ENCODE measurements at regions not wholly inside any gene's neighbourhood (a gene's known extent, or its start where the extent isn't known, plus 50 kb on each side); places are given as distances from the start of the nearest gene placed in this dataset.

DNA sequence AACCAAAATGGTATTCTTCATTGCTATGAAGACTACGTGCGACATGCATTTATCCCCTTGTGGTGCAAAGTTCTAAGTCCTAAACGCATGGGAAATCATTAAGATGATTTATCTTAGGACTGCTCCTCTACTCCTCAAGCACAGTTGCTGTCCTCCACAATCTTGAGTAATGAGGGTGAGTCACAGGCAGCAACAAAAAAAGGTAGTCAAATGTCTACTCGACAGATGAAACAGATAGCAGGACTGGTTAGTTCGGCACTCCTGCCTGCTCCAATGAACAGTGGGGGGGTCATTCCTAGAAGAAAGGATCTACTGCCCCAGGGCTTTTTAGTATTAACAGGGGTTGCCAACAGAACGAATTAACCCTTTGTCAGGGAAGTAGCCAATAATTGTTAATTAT lies 233.7 kb upstream of the FGF13 start:
- Histone ChIP-seq H4K5ac (ENCODE audit: insufficient read length, low read depth, low read length) (no peak overlapping the region), H2BK15ac (ENCODE audit: low read depth, low read length) (no peak overlapping the region), H3K79me2 (ENCODE audit: insufficient read depth, low read length) (no peaks in the 10 kb centered on the region), H3K4me1 (ENCODE audit: insufficient read depth, low read length) (peaks cover 2% of the 10 kb centered on the region; the same call in 1 of the 2 replicates), H3K23ac (ENCODE audit: insufficient read length, low read depth, low read length) (no peak overlapping the region), H3K9ac (ENCODE audit: extremely low read depth, insufficient read length, low read length) (no peak overlapping the region), H2BK120ac (ENCODE audit: low read depth, low read length, poor library complexity, severe bottlenecking) (no peak overlapping the region), H4K8ac (replicated peaks; ENCODE audit: insufficient read length, low read depth, low read length) (no peak overlapping the region), H2BK12ac (ENCODE audit: insufficient read length, low read depth, low read length) (no peak overlapping the region), H3K27me3 (ENCODE audit: insufficient read depth, low read length) (no peaks in the 10 kb centered on the region), H3K27ac (ENCODE audit: insufficient read length, low read depth, low read length) (no peak overlapping the region), H2AK5ac (ENCODE audit: insufficient read length, low read length) (no peak overlapping the region), H2BK20ac (ENCODE audit: low read depth, low read length, poor library complexity, severe bottlenecking) (no peak overlapping the region), H3K4me2 (ENCODE audit: insufficient read depth, insufficient read length, low read length) (no peak overlapping the region), H3T11ph (ENCODE audit: low read length) (no peak overlapping the region), H3K23me2 (ENCODE audit: insufficient read length, low read depth, low read length, poor library complexity, severe bottlenecking) (no peaks in the 10 kb centered on the region), H3K14ac (ENCODE audit: insufficient read depth, low read length) (no peak overlapping the region), H2BK5ac (ENCODE audit: insufficient read length, low read length) (no peak overlapping the region), H3K56ac (ENCODE audit: insufficient read length, low read depth, low read length) (no peak overlapping the region), H2AFZ (ENCODE audit: low read length) (no peak overlapping the region), H4K91ac (ENCODE audit: insufficient read length, low read depth, low read length) (no peak overlapping the region), H3K9me3 (ENCODE audit: control insufficient read depth, low read depth, low read length) (no peaks in the 10 kb centered on the region), H3K18ac (ENCODE audit: insufficient read length, low read depth, low read length) (no peak overlapping the region), H3K4ac (ENCODE audit: low read depth, low read length) (no peak overlapping the region), H4K20me1 (ENCODE audit: control insufficient read depth, insufficient read depth, insufficient read length) (no peaks in the 10 kb centered on the region), H3K79me1 (ENCODE audit: insufficient read depth, low read depth, low read length, poor library complexity, severe bottlenecking) (no peaks in the 10 kb centered on the region)
- H3K4me3 Mint-ChIP-seq, result no peak overlapping the region
- peaks cover 8 to 13% of the 10 kb centered on the region in 2 experiments; a peak in 3 of 4 replicates for H3K4me1 Mint-ChIP-seq
- peak overlapping the region in 1 of 3 experiments; percentile 11; a peak in 1 of 7 replicates for H3K27ac Mint-ChIP-seq
- peaks cover 0 to 39% of the 10 kb centered on the region in 2 experiments; a peak in 2 of 5 replicates for H3K9me3 Mint-ChIP-seq
- TF ChIP-seq, protein P1, sequence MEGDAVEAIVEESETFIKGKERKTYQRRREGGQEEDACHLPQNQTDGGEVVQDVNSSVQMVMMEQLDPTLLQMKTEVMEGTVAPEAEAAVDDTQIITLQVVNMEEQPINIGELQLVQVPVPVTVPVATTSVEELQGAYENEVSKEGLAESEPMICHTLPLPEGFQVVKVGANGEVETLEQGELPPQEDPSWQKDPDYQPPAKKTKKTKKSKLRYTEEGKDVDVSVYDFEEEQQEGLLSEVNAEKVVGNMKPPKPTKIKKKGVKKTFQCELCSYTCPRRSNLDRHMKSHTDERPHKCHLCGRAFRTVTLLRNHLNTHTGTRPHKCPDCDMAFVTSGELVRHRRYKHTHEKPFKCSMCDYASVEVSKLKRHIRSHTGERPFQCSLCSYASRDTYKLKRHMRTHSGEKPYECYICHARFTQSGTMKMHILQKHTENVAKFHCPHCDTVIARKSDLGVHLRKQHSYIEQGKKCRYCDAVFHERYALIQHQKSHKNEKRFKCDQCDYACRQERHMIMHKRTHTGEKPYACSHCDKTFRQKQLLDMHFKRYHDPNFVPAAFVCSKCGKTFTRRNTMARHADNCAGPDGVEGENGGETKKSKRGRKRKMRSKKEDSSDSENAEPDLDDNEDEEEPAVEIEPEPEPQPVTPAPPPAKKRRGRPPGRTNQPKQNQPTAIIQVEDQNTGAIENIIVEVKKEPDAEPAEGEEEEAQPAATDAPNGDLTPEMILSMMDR (conservative IDR thresholded peaks at IDR 0.05), result no peak
- DNase-seq, result no peak
- WGBS (ENCODE audit: extremely low coverage, insufficient read length, low lambda C conversion rate), result no CpG with 5 or more reads among the region's 6 CpGs
- H3K27me3 Mint-ChIP-seq (ENCODE audit: low read depth), result no peaks in the 10 kb centered on the region
- H3K36me3 Mint-ChIP-seq (ENCODE audit: insufficient read depth in 1 of 3, low read depth in 3 of 3), result no peaks in the 10 kb centered on the region
